HEK293 (cell line): ENCODE measurements at regions not wholly inside any gene's neighbourhood (a gene's known extent, or its start where the extent isn't known, plus 50 kb on each side); places are given as distances from the start of the nearest gene placed in this dataset.

Source experiments
- CTCF ChIA-PET: fragments of 350-600 bp; formaldehyde crosslinking; extraction: SDS; loops from one replicate; lab custom pipeline; 2021; ENCODE audit warnings: antibody characterized with exemption; lab: Yijun Ruan, JAX
- POLR2A ChIA-PET: fragments of 300-600 bp; formaldehyde crosslinking; extraction: SDS; loops from one replicate; lab custom pipeline; 2020; ENCODE audit warnings: antibody characterized with exemption, inconsistent platforms; lab: Yijun Ruan, JAX
- H3K27ac ChIP-seq: fragments of 200-500 bp; sonication (Bioruptor generic); 2 replicates; pipeline ENCODE4 v1.5.1; 2014; ENCODE audit warnings: low read depth, low read length, control low read depth, inconsistent platforms; ENCODE audit errors: extremely low read depth
- H3K36me3 ChIP-seq, 2 experiments: fragments of 200-500 bp in 1 of 2; sonication (Bioruptor generic) in 1 of 2; 1 replicate in 1 of 2; 2 replicates in 1 of 2; pipeline ENCODE4 v1.5.1; 2014 to 2017; ENCODE audit warnings: inconsistent platforms in 2 of 2, low read length in 2 of 2; ENCODE audit not compliant: control insufficient read depth in 2 of 2, insufficient read depth in 1 of 2
- H3K4me1 ChIP-seq: fragments of 200-500 bp; sonication (Bioruptor generic); 2 replicates; pipeline ENCODE4 v1.5.1; 2014; ENCODE audit warnings: mild to moderate bottlenecking, low read length, inconsistent platforms; ENCODE audit not compliant: control insufficient read depth, insufficient read depth
- H3K4me3 ChIP-seq: 2 replicates; pipeline ENCODE4 v1.5.1; 2011; ENCODE audit warnings: low read depth, mild to moderate bottlenecking, control low read depth, low read length, moderate library complexity
- H3K9me3 ChIP-seq: fragments of 200-500 bp; sonication (Bioruptor generic); 2 replicates; pipeline ENCODE4 v1.5.1; 2014; ENCODE audit warnings: low read depth, low read length, inconsistent platforms; ENCODE audit not compliant: control insufficient read depth, insufficient read depth
- BCL11B ChIP-seq: fragments of 450-650 bp; formaldehyde crosslinking; IDR thresholded peaks from 2 replicates; pipeline ENCODE4 v1.5.1; 2016; ENCODE audit warnings: low read depth, missing biosample characterization, missing genetic modification characterization
- HIC1 ChIP-seq: fragments of 450-650 bp; formaldehyde crosslinking; IDR thresholded peaks from 2 replicates; pipeline ENCODE4 v1.5.1; 2016; ENCODE audit warnings: missing biosample characterization, missing genetic modification characterization
- HOXC10 ChIP-seq: sonication (generic); formaldehyde crosslinking; IDR thresholded peaks from 2 replicates; pipeline ENCODE4 v1.8.1; 2023; ENCODE audit warnings: mild to moderate bottlenecking, missing genetic modification reagents
- KLF16 ChIP-seq: fragments of 450-650 bp; formaldehyde crosslinking; IDR thresholded peaks from 2 replicates; pipeline ENCODE4 v1.5.1; 2017; ENCODE audit warnings: missing biosample characterization, missing genetic modification characterization
- OSR2 ChIP-seq: fragments of 450-650 bp; formaldehyde crosslinking; IDR thresholded peaks from 2 replicates; pipeline ENCODE4 v1.5.1; 2016; ENCODE audit warnings: missing biosample characterization, missing genetic modification characterization
- SALL2 ChIP-seq: fragments of 450-650 bp; formaldehyde crosslinking; IDR thresholded peaks from 2 replicates; pipeline ENCODE4 v1.5.0; 2017; ENCODE audit warnings: missing biosample characterization, mild to moderate bottlenecking, missing genetic modification characterization, borderline replicate concordance
- SP2 ChIP-seq: fragments of 450-650 bp; formaldehyde crosslinking; IDR thresholded peaks from 2 replicates; pipeline ENCODE4 v1.5.1; 2016; ENCODE audit warnings: missing biosample characterization, missing genetic modification characterization
- TRIM28 ChIP-seq: IDR thresholded peaks from 2 replicates; pipeline ENCODE4 v1.6.1; 2011; ENCODE audit warnings: low read length, control low read depth, borderline replicate concordance
- ZBTB44 ChIP-seq: fragments of 450-650 bp; IDR thresholded peaks from 2 replicates; pipeline ENCODE4 v1.5.1; 2018; ENCODE audit warnings: missing biosample characterization, mild to moderate bottlenecking, missing genetic modification characterization
- ZBTB8A ChIP-seq: fragments of 450-650 bp; formaldehyde crosslinking; IDR thresholded peaks from 2 replicates; pipeline ENCODE4 v1.5.1; 2016; ENCODE audit warnings: missing biosample characterization, missing genetic modification characterization
- ZEB2 ChIP-seq: fragments of 450-650 bp; formaldehyde crosslinking; IDR thresholded peaks from 2 replicates; pipeline ENCODE4 v1.5.1; 2016; ENCODE audit warnings: missing biosample characterization, missing genetic modification characterization
- ZNF112 ChIP-seq: fragments of 450-650 bp; formaldehyde crosslinking; IDR thresholded peaks from 2 replicates; pipeline ENCODE4 v1.5.0; 2017; ENCODE audit warnings: missing biosample characterization, missing genetic modification characterization
- ZNF114 ChIP-seq: fragments of 450-650 bp; formaldehyde crosslinking; IDR thresholded peaks from 2 replicates; pipeline ENCODE4 v1.5.0; 2017; ENCODE audit warnings: missing biosample characterization, missing genetic modification characterization
- ZNF169 ChIP-seq: fragments of 450-650 bp; formaldehyde crosslinking; IDR thresholded peaks from 2 replicates; pipeline ENCODE4 v1.5.1; 2016; ENCODE audit warnings: missing biosample characterization, missing genetic modification characterization
- ZNF174 ChIP-seq: fragments of 450-650 bp; formaldehyde crosslinking; IDR thresholded peaks from 2 replicates; pipeline ENCODE4 v1.5.0; 2017; ENCODE audit warnings: missing biosample characterization, mild to moderate bottlenecking, missing genetic modification characterization
- ZNF175 ChIP-seq: fragments of 450-650 bp; formaldehyde crosslinking; IDR thresholded peaks from 2 replicates; pipeline ENCODE4 v1.5.1; 2016; ENCODE audit warnings: missing biosample characterization, missing genetic modification characterization
- ZNF266 ChIP-seq: fragments of 450-650 bp; formaldehyde crosslinking; IDR thresholded peaks from 2 replicates; pipeline ENCODE4 v1.5.1; 2016; ENCODE audit warnings: missing biosample characterization, missing genetic modification characterization, low read depth
- ZNF324 ChIP-seq: fragments of 450-650 bp; formaldehyde crosslinking; IDR thresholded peaks from 2 replicates; pipeline ENCODE4 v1.5.1; 2016; ENCODE audit warnings: missing biosample characterization, missing genetic modification characterization
- ZNF529 ChIP-seq: fragments of 450-650 bp; formaldehyde crosslinking; IDR thresholded peaks from 2 replicates; pipeline ENCODE4 v1.5.1; 2017; ENCODE audit warnings: missing genetic modification characterization, missing biosample characterization; ENCODE audit not compliant: insufficient replicate concordance
- ZNF571 ChIP-seq: fragments of 450-650 bp; formaldehyde crosslinking; IDR thresholded peaks from 2 replicates; pipeline ENCODE4 v1.5.0; 2017; ENCODE audit warnings: missing biosample characterization, missing genetic modification characterization
- ZNF596 ChIP-seq: fragments of 450-650 bp; IDR thresholded peaks from 2 replicates; pipeline ENCODE4 v1.5.0; 2018; ENCODE audit warnings: missing biosample characterization, mild to moderate bottlenecking, missing genetic modification characterization, moderate library complexity
- ZNF677 ChIP-seq: fragments of 450-650 bp; IDR thresholded peaks from 2 replicates; pipeline ENCODE4 v1.5.0; 2018; ENCODE audit warnings: missing biosample characterization, mild to moderate bottlenecking, missing genetic modification characterization, moderate library complexity
- ZNF76 ChIP-seq: fragments of 450-650 bp; formaldehyde crosslinking; IDR thresholded peaks from 2 replicates; pipeline ENCODE4; 2016; ENCODE audit warnings: low read depth, missing biosample characterization, missing genetic modification characterization, borderline replicate concordance
- ZNF776 ChIP-seq: fragments of 450-650 bp; formaldehyde crosslinking; IDR thresholded peaks from 2 replicates; pipeline ENCODE4 v1.5.0; 2017; ENCODE audit warnings: missing biosample characterization, missing genetic modification characterization, borderline replicate concordance
- ZNF792 ChIP-seq: fragments of 450-650 bp; formaldehyde crosslinking; IDR thresholded peaks from 2 replicates; pipeline ENCODE4 v1.5.1; 2016; ENCODE audit warnings: missing biosample characterization, missing genetic modification characterization
- ZXDB ChIP-seq: fragments of 450-650 bp; formaldehyde crosslinking; IDR thresholded peaks from 2 replicates; pipeline ENCODE4 v1.5.1; 2016; ENCODE audit warnings: missing biosample characterization, missing genetic modification characterization

- Histone ChIP-seq H3K4me1 (no peaks in the 10 kb centered on the region), H3K4me3 (no peak overlapping the region), H3K36me3 (no peaks in the 10 kb centered on the region), H3K9me3 (no peaks in the 10 kb centered on the region), H3K27ac (no peak overlapping the region)
- TF ChIP-seq SALL2 (tag by site-specific recombination) (no peak), ZNF174 (no peak), ZXDB (tag by site-specific recombination) (no peak), ZBTB8A (tag by site-specific recombination) (no peak), ZNF114 (no peak), ZNF571 (tag by site-specific recombination) (no peak), SP2 (no peak), TRIM28 (no peak), ZNF76 (tag by site-specific recombination) (no peak), OSR2 (tag by site-specific recombination) (no peak), KLF16 (tag by site-specific recombination) (no peak), ZNF112 (tag by site-specific recombination) (no peak), ZNF792 (tag by site-specific recombination) (no peak), ZNF169 (tag by site-specific recombination) (no peak), ZNF324 (no peak)
- ChIA-PET POLR2A (no interaction called here), CTCF (interaction anchor here (0.6 to 0.9 kb wide), 2 partner anchors 19 to 29 kb away, joined by 3 read pairs; no protein-coding TSS in a partner anchor)
Measured at GRCh38 chr1:5764464-5764863, 227.8 kb downstream of the NPHP4 start.

- ChIA-PET POLR2A (no interaction called here), CTCF (interaction anchor here (0.9 kb wide), 1 partner anchor 18 kb away, joined by 3 read pairs; no protein-coding TSS in a partner anchor)
- TF ChIP-seq ZEB2 (no peak), ZNF76 (tag by site-specific recombination) (no peak), ZNF776 (tag by site-specific recombination) (no peak), ZBTB44 (tag by site-specific recombination) (no peak), ZNF529 (no peak), ZNF677 (tag by site-specific recombination) (no peak), BCL11B (tag by site-specific recombination) (no peak), ZNF175 (tag by site-specific recombination) (no peak), ZNF266 (tag by site-specific recombination) (no peak), HIC1 (no peak), ZNF596 (tag by site-specific recombination) (no peak), ZNF169 (tag by site-specific recombination) (no peak), HOXC10 (no peak)
- H3K36me3 ChIP-seq: no peaks in the 10 kb centered on the region
- no peak overlapping the region for H3K4me3 ChIP-seq
- H3K9me3 ChIP-seq: no peaks in the 10 kb centered on the region
- no peaks in the 10 kb centered on the region for H3K4me1 ChIP-seq
- H3K27ac ChIP-seq: no peak overlapping the region
Measured at GRCh38 chr1:5763696-5764370, 228.4 kb downstream of the NPHP4 start.
